GM18520 (cell line): ENCODE measurements at regions not wholly inside any gene's neighbourhood (a gene's known extent, or its start where the extent isn't known, plus 50 kb on each side); places are given as distances from the start of the nearest gene placed in this dataset.

Experiments
- ATAC-seq: cut with Tn5 transposase; IDR thresholded peaks from one replicate; pipeline ENCODE4 v1.9.1; 2021; ENCODE audit not compliant: unreplicated experiment

- no peak for ATAC-seq
Observed at GRCh38 chr2:128448331-128449225, 129.9 kb upstream of the HS6ST1 start.

GRCh38 chr2:128449226-128450061 is 130.8 kb upstream of the HS6ST1 start:
- ATAC-seq, result no peak

- ATAC-seq, result no peak
Observed at GRCh38 chr2:128450211-128451024, 131.8 kb upstream of the HS6ST1 start.

GRCh38 chr2:128451084-128452023 is 132.7 kb upstream of the HS6ST1 start:
- no peak for ATAC-seq

- no peak for ATAC-seq
Observed at GRCh38 chr2:128452024-128452411, 133.3 kb upstream of the HS6ST1 start.

- ATAC-seq, result no peak
Observed at GRCh38 chr2:128452536-128453530, 134.2 kb upstream of the HS6ST1 start.

- no peak for ATAC-seq
Observed at GRCh38 chr2:128454980-128455720, 136.5 kb upstream of the HS6ST1 start.

GRCh38 chr2:128455721-128456050 is 137.0 kb upstream of the HS6ST1 start:
- ATAC-seq, result no peak

GRCh38 chr2:128456281-128456680 is 137.6 kb upstream of the HS6ST1 start:
- ATAC-seq, result no peak

GRCh38 chr2:128457006-128457604 is 138.4 kb upstream of the HS6ST1 start:
- no peak for ATAC-seq

GRCh38 chr2:128457716-128458115 is 139.0 kb upstream of the HS6ST1 start:
- ATAC-seq, result no peak

- ATAC-seq, result no peak
Observed at GRCh38 chr2:128458505-128458904, 139.8 kb upstream of the HS6ST1 start.

- no peak for ATAC-seq
Observed at GRCh38 chr2:128464456-128464855, 145.8 kb upstream of the HS6ST1 start.

GRCh38 chr2:128465246-128466170 is 146.8 kb upstream of the HS6ST1 start:
- ATAC-seq, result no peak

GRCh38 chr2:128466376-128466775 is 147.7 kb upstream of the HS6ST1 start:
- ATAC-seq, result no peak

- no peak for ATAC-seq
Observed at GRCh38 chr2:128466776-128467175, 148.1 kb upstream of the HS6ST1 start.
